Breast epithelium (tissue), 4 donors: ENCODE measurements at regions not wholly inside any gene's neighbourhood (a gene's known extent, or its start where the extent isn't known, plus 50 kb on each side); places are given as distances from the start of the nearest gene placed in this dataset.

Source experiments
- DNase-seq, 2 donors: peaks; one replicate each; pipeline ENCODE4 v3.0.0-alpha.2; 2019; ENCODE audit warnings: low spot score in 2 of 2
- H3K27ac ChIP-seq, 2 donors: fragments of 200-600 bp; sonication (generic) in 1 of 2; one replicate each; pipeline ENCODE4 v1.5.1; 2016 to 2019; ENCODE audit warnings: mild to moderate bottlenecking in 1 of 2
- H3K27me3 ChIP-seq, 2 donors: fragments of 200-600 bp; sonication (generic) in 1 of 2; one replicate each; pipeline versions ENCODE4 v1.5.1 to v1.6.0; 2017 to 2019; ENCODE audit warnings: control low read depth in 1 of 2, mild to moderate bottlenecking in 1 of 2
- H3K36me3 ChIP-seq: fragments of 200-600 bp; one replicate; pipeline ENCODE4 v1.5.1; 2019
- H3K4me1 ChIP-seq, 2 donors: fragments of 200-600 bp; sonication (generic); one replicate each; pipeline ENCODE4 v1.5.1; 2016 to 2019; ENCODE audit warnings: control low read depth in 1 of 2
- H3K4me3 ChIP-seq, 3 donors: fragments of 200-600 bp; sonication (generic); 1 replicate in 2 of 3; 2 replicates in 1 of 3; pipeline ENCODE4 v1.5.1; 2016 to 2019; ENCODE audit warnings: mild to moderate bottlenecking in 3 of 3, moderate library complexity in 2 of 3
- H3K9me3 ChIP-seq, 2 donors: fragments of 200-600 bp; sonication (generic) in 1 of 2; one replicate each; pipeline ENCODE4 v1.5.1; 2016 to 2019; ENCODE audit warnings: control low read depth in 1 of 2
- CTCF ChIP-seq, 3 donors: fragments of 450-650 bp; IDR thresholded peaks; one replicate each; pipeline ENCODE4 v1.5.1; 2016 to 2017; ENCODE audit warnings: antibody characterized with exemption in 3 of 3, mild to moderate bottlenecking in 3 of 3, moderate library complexity in 3 of 3
- POLR2A ChIP-seq: fragments of 450-650 bp; IDR thresholded peaks from one replicate; pipeline ENCODE4 v1.6.1; 2016; ENCODE audit warnings: antibody characterized with exemption, mild to moderate bottlenecking, moderate library complexity
- POLR2AphosphoS5 ChIP-seq, 3 donors: sonication (generic); formaldehyde crosslinking; IDR thresholded peaks; one replicate each; pipeline ENCODE4 v1.6.1; 2017; ENCODE audit warnings: antibody characterized with exemption in 3 of 3
- intact Hi-C: fragments of 100-400 bp; cut with DNase I; formaldehyde crosslinking; loops from one replicate; pipeline ENCODE4 v1.15.1; 2023; ENCODE audit warnings: low total_unique reads

GRCh38 chr6:106035655-106036054 is 50.5 kb upstream of the PRDM1 start:
- Histone ChIP-seq H3K9me3 (no peaks in the 10 kb centered on the region), H3K27me3 (no peaks in the 10 kb centered on the region), H3K4me1 (no peaks in the 10 kb centered on the region), H3K36me3 (no peaks in the 10 kb centered on the region), H3K4me3 (no peak overlapping the region), H3K27ac (no peak overlapping the region)
- TF ChIP-seq POLR2AphosphoS5 (IDR thresholded peaks at IDR 0.05), result no peak
- TF ChIP-seq CTCF (IDR thresholded peaks at IDR 0.05), result no peak
- TF ChIP-seq POLR2A, result no peak
- intact Hi-C loops, result no loop called here
- no peak for DNase-seq

DNA sequence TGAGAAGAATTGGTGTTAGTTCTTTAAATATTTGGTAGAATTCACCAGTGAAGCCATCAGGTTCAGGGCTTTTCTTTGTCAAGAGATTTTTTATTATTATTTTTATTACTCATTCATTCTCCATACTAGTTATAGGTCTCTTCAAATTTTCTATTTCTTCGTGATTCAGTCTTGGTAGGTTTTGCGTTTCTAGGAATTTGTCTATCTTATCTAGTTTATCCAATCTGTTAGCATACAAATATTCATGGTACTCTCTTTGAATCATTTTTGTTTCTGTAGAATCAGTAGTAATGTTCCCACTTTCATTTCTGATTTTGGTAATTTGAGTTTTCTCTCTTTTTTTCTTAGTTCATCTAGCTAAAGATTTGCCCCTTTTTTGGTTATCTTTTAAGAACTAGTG is 52.3 kb upstream of the PRDM1 start:
- no peak for TF ChIP-seq POLR2AphosphoS5 (IDR thresholded peaks at IDR 0.05)
- no peak for TF ChIP-seq CTCF (IDR thresholded peaks at IDR 0.05)
- no peak for TF ChIP-seq POLR2A
- no peaks in the 10 kb centered on the region for H3K9me3 ChIP-seq
- H3K27me3 ChIP-seq, result no peaks in the 10 kb centered on the region
- DNase-seq, result no peak
- intact Hi-C loops, result no loop called here
- H3K4me3 ChIP-seq, result no peak overlapping the region
- no peak overlapping the region for H3K27ac ChIP-seq
- H3K4me1 ChIP-seq, result no peaks in the 10 kb centered on the region
- H3K36me3 ChIP-seq, result no peaks in the 10 kb centered on the region

- no peak for TF ChIP-seq CTCF (IDR thresholded peaks at IDR 0.05)
- no peak for TF ChIP-seq POLR2A
- TF ChIP-seq POLR2AphosphoS5 (IDR thresholded peaks at IDR 0.05), result no peak
- no peak for DNase-seq
- Histone ChIP-seq H3K36me3 (no peaks in the 10 kb centered on the region), H3K27me3 (no peaks in the 10 kb centered on the region), H3K4me1 (no peaks in the 10 kb centered on the region), H3K27ac (no peak overlapping the region), H3K9me3 (no peaks in the 10 kb centered on the region), H3K4me3 (no peak overlapping the region)
- intact Hi-C loops, result no loop called here
These were observed 58.4 kb upstream of the PRDM1 start for GRCh38 chr6:106027758-106028157.

DNA sequence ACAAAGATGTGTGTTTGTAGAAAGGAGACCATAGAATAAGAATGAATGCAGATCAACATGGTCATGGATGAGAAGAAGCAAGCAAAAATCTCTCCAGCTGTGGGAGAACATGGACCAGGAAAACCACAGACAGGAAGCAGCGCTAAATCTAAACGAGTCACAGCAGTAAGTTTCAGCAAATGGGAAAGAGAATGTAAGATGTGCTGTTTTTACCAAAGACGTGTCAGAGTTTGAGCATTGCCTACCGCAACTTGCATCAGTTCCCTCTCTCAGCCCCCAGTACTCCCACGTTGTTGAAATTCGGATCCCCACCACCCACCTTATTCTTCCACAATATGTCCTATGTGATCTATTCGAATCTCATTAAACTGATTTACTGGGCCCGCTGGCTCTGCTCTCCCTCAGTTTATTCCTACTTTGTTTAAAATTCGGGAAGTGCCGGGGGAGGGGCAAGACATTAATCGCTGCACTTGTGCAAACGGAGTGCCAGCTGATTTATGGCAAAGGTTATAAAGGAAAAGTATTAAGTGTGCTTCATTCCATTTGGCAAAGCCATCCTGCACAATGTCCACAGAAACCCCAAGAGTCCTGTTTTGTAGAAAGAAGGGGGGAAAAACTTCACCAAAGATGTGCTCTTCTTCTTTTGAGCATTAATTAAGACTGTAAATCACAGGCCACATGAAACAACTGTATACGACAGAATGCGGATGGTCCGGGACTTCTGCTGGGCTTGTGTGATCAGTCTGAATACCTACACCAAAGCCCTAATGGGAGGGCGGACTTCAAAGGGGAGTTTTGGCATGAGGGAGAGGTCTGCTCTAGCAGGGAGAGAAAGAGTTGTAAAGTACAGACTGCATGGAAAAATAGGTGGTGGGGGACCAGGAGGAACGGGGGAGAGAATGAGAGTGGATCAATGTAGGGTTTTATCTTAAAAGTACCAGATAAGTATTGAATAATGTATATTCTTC is 59.1 kb upstream of the PRDM1 start:
- H3K4me3 ChIP-seq, result no peak overlapping the region
- TF ChIP-seq CTCF (IDR thresholded peaks at IDR 0.05) (no peak), POLR2AphosphoS5 (IDR thresholded peaks at IDR 0.05) (no peak), POLR2A (no peak)
- intact Hi-C loops, result no loop called here

GRCh38 chr6:106025655-106026054 is 60.5 kb upstream of the PRDM1 start:
- Histone ChIP-seq H3K4me3 (no peak overlapping the region), H3K4me1 (no peaks in the 10 kb centered on the region), H3K27ac (no peak overlapping the region), H3K27me3 (no peaks in the 10 kb centered on the region), H3K9me3 (no peaks in the 10 kb centered on the region), H3K36me3 (no peaks in the 10 kb centered on the region)
- TF ChIP-seq POLR2A (no peak), POLR2AphosphoS5 (IDR thresholded peaks at IDR 0.05) (no peak), CTCF (IDR thresholded peaks at IDR 0.05) (no peak)
- DNase-seq, result no peak
- intact Hi-C loops, result no loop called here

More for the DNA sequence above, 59.1 kb upstream of the PRDM1 start:
- H3K36me3 ChIP-seq, result no peaks in the 10 kb centered on the region
- H3K4me1 ChIP-seq, result no peaks in the 10 kb centered on the region
- DNase-seq, result no peak
- no peak overlapping the region for H3K27ac ChIP-seq
- no peaks in the 10 kb centered on the region for H3K9me3 ChIP-seq
- H3K27me3 ChIP-seq, result no peaks in the 10 kb centered on the region
